Fibroblast of lung (primary cell): ENCODE measurements at regions not wholly inside any gene's neighbourhood (a gene's known extent, or its start where the extent isn't known, plus 50 kb on each side); places are given as distances from the start of the nearest gene placed in this dataset.

Source experiments
- CTCF ChIP-seq, 2 donors: IDR thresholded peaks in 1 of 2; conservative IDR thresholded peaks in 1 of 2; 1 replicate in 1 of 2; 2 replicates in 1 of 2; pipeline ENCODE4 v1.5.1; 2011 to 2012; ENCODE audit warnings: low read length in 2 of 2, control low read depth in 1 of 2, inconsistent platforms in 1 of 2, low read depth in 1 of 2, mild to moderate bottlenecking in 1 of 2
- EZH2 ChIP-seq: IDR thresholded peaks from 2 replicates; pipeline ENCODE4 v1.5.1; 2012; ENCODE audit warnings: low read length, control low read depth, mild to moderate bottlenecking; ENCODE audit errors: missing control alignments

- TF ChIP-seq CTCF (conservative IDR thresholded peaks at IDR 0.05 in 1 of 2, IDR thresholded peaks at IDR 0.05 in 1 of 2; ENCODE audit: low read depth in 1 of 2, low read length in 2 of 2), result no peak
- no peak for TF ChIP-seq EZH2
Observed at GRCh38 chr6:6981681-6982322, 126.0 kb upstream of the RREB1 start.
